ENCODE measurements at regions not wholly inside any gene's neighbourhood (a gene's known extent, or its start where the extent isn't known, plus 50 kb on each side); places are given as distances from the start of the nearest gene placed in this dataset.

- TF ChIP-seq KDM1A (IDR thresholded peaks at IDR 0.05) (no peak), ZNF644 (tag; IDR thresholded peaks at IDR 0.05; ENCODE audit: low read depth) (no peak), SAFB (IDR thresholded peaks at IDR 0.05; ENCODE audit: borderline replicate concordance, low read depth, low read length) (no peak), ARHGAP35 (IDR thresholded peaks at IDR 0.05; ENCODE audit: partially characterized antibody) (no peak)
Measured at GRCh38 chr3:193134856-193135255, 106.2 kb upstream of the PLAAT1 start (continued).

GRCh38 chr3:193140381-193140780, 100.6 kb upstream of the PLAAT1 start:
- ATAC-seq (no peak), FAIRE-seq (no peak), DNase-seq (ENCODE audit: extremely low read depth in 1 of 4, low spot score in 3 of 4) (peak in 1 of 4 experiments; percentile 3)
- Histone ChIP-seq H3K9me3 (replicated peaks; ENCODE audit: control insufficient read depth, insufficient read depth, low read depth, low read length) (no peaks in the 10 kb centered on the region), H3K79me2 (ENCODE audit: control insufficient read depth, insufficient read depth, low read length) (no peaks in the 10 kb centered on the region), H3K36me3 (ENCODE audit: control insufficient read depth, insufficient read depth, low read length) (no peaks in the 10 kb centered on the region), H3K9me1 (ENCODE audit: control insufficient read depth, insufficient read depth, low read length) (no peaks in the 10 kb centered on the region), H2AFZ (ENCODE audit: low read depth, low read length) (no peak overlapping the region), H3K4me2 (ENCODE audit: insufficient read depth, low read length) (no peak overlapping the region), H3K4me3 (no peak overlapping the region), H3K9ac (ENCODE audit: insufficient read depth in 1 of 2, low read depth in 2 of 2, low read length in 2 of 2) (no peak overlapping the region), H3K27ac (ENCODE audit: extremely low read depth, low read depth, low read length) (no peak overlapping the region), H4K20me1 (replicated peaks; ENCODE audit: control insufficient read depth, insufficient read depth, low read length) (no peaks in the 10 kb centered on the region), H3K4me1 (replicated peaks in 1 of 2; ENCODE audit: control insufficient read depth in 2 of 2, insufficient read depth in 2 of 2, low read length in 2 of 2) (no peaks in the 10 kb centered on the region), H3K27me3 (ENCODE audit: control insufficient read depth in 2 of 2, insufficient read depth in 2 of 2, low read length in 2 of 2) (no peaks in the 10 kb centered on the region)
- CTCF ChIA-PET (ENCODE audit: low intra/inter-chr PET ratio): no interaction called here
- WGBS (ENCODE audit: insufficient coverage, low coverage, missing lambda C conversion rate): 0% methylated on average over 2 of the region's 2 CpGs
- TF ChIP-seq HMG20B (CRISPR knock-in tag; IDR thresholded peaks at IDR 0.05) (no peak), SAP30 (IDR thresholded peaks at IDR 0.05; ENCODE audit: borderline replicate concordance, insufficient read depth, low read depth, low read length, poor library complexity, severe bottlenecking) (no peak), NFXL1 (CRISPR knock-in tag; IDR thresholded peaks at IDR 0.05) (no peak), NCOR1 (IDR thresholded peaks at IDR 0.05) (no peak), PPARD (CRISPR knock-in tag; IDR thresholded peaks at IDR 0.05) (no peak), NR3C1 (CRISPR knock-in tag; IDR thresholded peaks at IDR 0.05) (no peak), MYC (IDR thresholded peaks at IDR 0.05; ENCODE audit: low read depth, low read length) (no peak), MYC (CRISPR knock-in tag; IDR thresholded peaks at IDR 0.05; ENCODE audit: borderline replicate concordance, low read depth) (no peak), POLR2H (tag; IDR thresholded peaks at IDR 0.05; ENCODE audit: low read depth) (no peak), TAF15 (IDR thresholded peaks at IDR 0.05; ENCODE audit: low read depth, low read length) (no peak), LCOR (CRISPR knock-in tag; IDR thresholded peaks at IDR 0.05) (no peak)
- TF ChIP-seq, protein P1, sequence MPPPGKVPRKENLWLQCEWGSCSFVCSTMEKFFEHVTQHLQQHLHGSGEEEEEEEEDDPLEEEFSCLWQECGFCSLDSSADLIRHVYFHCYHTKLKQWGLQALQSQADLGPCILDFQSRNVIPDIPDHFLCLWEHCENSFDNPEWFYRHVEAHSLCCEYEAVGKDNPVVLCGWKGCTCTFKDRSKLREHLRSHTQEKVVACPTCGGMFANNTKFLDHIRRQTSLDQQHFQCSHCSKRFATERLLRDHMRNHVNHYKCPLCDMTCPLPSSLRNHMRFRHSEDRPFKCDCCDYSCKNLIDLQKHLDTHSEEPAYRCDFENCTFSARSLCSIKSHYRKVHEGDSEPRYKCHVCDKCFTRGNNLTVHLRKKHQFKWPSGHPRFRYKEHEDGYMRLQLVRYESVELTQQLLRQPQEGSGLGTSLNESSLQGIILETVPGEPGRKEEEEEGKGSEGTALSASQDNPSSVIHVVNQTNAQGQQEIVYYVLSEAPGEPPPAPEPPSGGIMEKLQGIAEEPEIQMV (tag; conservative IDR thresholded peaks at IDR 0.05; ENCODE audit: low read depth): no peak
- intact Hi-C loops (cut with micrococcal nuclease) (no loop called here), in situ Hi-C loops (cut with MboI) (no loop called here)
- POLR2A ChIA-PET: interaction anchor here (0.6 kb wide), 1 partner anchor 130 kb away, joined by 3 read pairs; no protein-coding TSS in a partner anchor
- BruUV-seq (replicated peaks): no TSS peak
